COLO668 (cell line): ENCODE measurements at regions not wholly inside any gene's neighbourhood (a gene's known extent, or its start where the extent isn't known, plus 50 kb on each side); places are given as distances from the start of the nearest gene placed in this dataset.
"Not testable (repeated sequence)": the region's sequence is repeated elsewhere in the genome, so short reads cannot be mapped to it uniquely, and the experiment has no call there.

Experiments used
- DNase-seq: peaks from one replicate; lab custom pipeline; 2025; ENCODE audit not compliant: unreplicated experiment; lab: John Stamatoyannopoulos, UW

GRCh38 chr5:136501133-136501532, 135.8 kb upstream of the TRPC7 start:
- DNase-seq = no peak

- DNase-seq = no peak
Measured at GRCh38 chr5:136492587-136492986, 127.2 kb upstream of the TRPC7 start.

- no peak for DNase-seq
Measured at GRCh38 chr5:136491806-136492205, 126.5 kb upstream of the TRPC7 start.

GRCh38 chr5:136484808-136485325, 119.5 kb upstream of the TRPC7 start:
- DNase-seq = no peak

GRCh38 chr5:136482206-136482605, 116.9 kb upstream of the TRPC7 start:
- DNase-seq = no peak

GRCh38 chr5:136474466-136474865, 109.1 kb upstream of the TRPC7 start:
- no peak for DNase-seq

GRCh38 chr5:136467632-136468031, 102.3 kb upstream of the TRPC7 start:
- DNase-seq = no peak

GRCh38 chr5:136466041-136466415, 100.7 kb upstream of the TRPC7 start:
- DNase-seq = no peak

GRCh38 chr5:136458481-136458880, 93.1 kb upstream of the TRPC7 start:
- DNase-seq = no peak

- peak; percentile 58 for DNase-seq
Measured at GRCh38 chr5:136457390-136458013, 92.2 kb upstream of the TRPC7 start.

GRCh38 chr5:136455409-136455808, 90.1 kb upstream of the TRPC7 start:
- no peak for DNase-seq

- no peak for DNase-seq
Measured at GRCh38 chr5:136453986-136454758, 88.8 kb upstream of the TRPC7 start.

- no peak for DNase-seq
Measured at GRCh38 chr5:136453199-136453598, 87.9 kb upstream of the TRPC7 start.

GRCh38 chr5:136447576-136447975, 82.2 kb upstream of the TRPC7 start:
- not testable (repeated sequence) for DNase-seq

- DNase-seq = no peak
Measured at GRCh38 chr5:136446565-136446964, 81.2 kb upstream of the TRPC7 start.

- not testable (repeated sequence) for DNase-seq
Measured at GRCh38 chr5:136444099-136444498, 78.8 kb upstream of the TRPC7 start.

- no peak for DNase-seq
Measured at GRCh38 chr5:136439367-136439766, 74.0 kb upstream of the TRPC7 start.

GRCh38 chr5:136435946-136436543, 70.7 kb upstream of the TRPC7 start:
- DNase-seq = no peak

- no peak for DNase-seq
Measured at GRCh38 chr5:136434795-136435194, 69.5 kb upstream of the TRPC7 start.

GRCh38 chr5:136432705-136433104, 67.4 kb upstream of the TRPC7 start:
- no peak for DNase-seq

GRCh38 chr5:136430081-136430480, 64.7 kb upstream of the TRPC7 start:
- no peak for DNase-seq

- DNase-seq = no peak
Measured at GRCh38 chr5:136427426-136427825, 62.1 kb upstream of the TRPC7 start.
